Adrenal gland (tissue), 9 donors: ENCODE measurements at regions not wholly inside any gene's neighbourhood (a gene's known extent, or its start where the extent isn't known, plus 50 kb on each side); places are given as distances from the start of the nearest gene placed in this dataset.

Experiments
- DNase-seq, 7 donors: peaks; one replicate each; pipeline ENCODE4 v3.0.0-alpha.2; 2019 to 2020
- H3K27ac ChIP-seq, 5 donors: fragments of 200-600 bp; sonication (generic) in 4 of 5; 1 replicate in 3 of 5; 2 replicates in 2 of 5; pipeline versions ENCODE4 v1.5.1 to v1.8.0; 2016 to 2020; ENCODE audit warnings: mild to moderate bottlenecking in 1 of 5
- H3K27me3 ChIP-seq: fragments of 200-600 bp; 2 replicates; pipeline ENCODE4 v1.8.0; 2021
- H3K36me3 ChIP-seq, 2 donors: fragments of 200-600 bp; replicated peaks in 1 of 2; 1 replicate in 1 of 2; 2 replicates in 1 of 2; pipeline versions ENCODE4 v1.5.1 to v1.8.0; 2018 to 2022
- H3K4me1 ChIP-seq, 2 donors: fragments of 200-600 bp; replicated peaks in 1 of 2; 1 replicate in 1 of 2; 2 replicates in 1 of 2; pipeline versions ENCODE4 v1.5.1 to v1.8.0; 2018 to 2021
- H3K4me3 ChIP-seq, 4 donors: fragments of 200-600 bp; sonication (generic) in 3 of 4; one replicate each; pipeline ENCODE4 v1.5.1; 2016 to 2018
- H3K9me3 ChIP-seq, 3 donors: fragments of 200-600 bp; sonication (generic) in 1 of 3; replicated peaks in 1 of 3; 1 replicate in 2 of 3; 2 replicates in 1 of 3; pipeline versions ENCODE4 v1.5.1 to v1.8.0; 2016 to 2021
- POLR2A ChIP-seq, 2 donors: fragments of 450-650 bp; IDR thresholded peaks; one replicate each; pipeline ENCODE4 v1.6.1; 2017; ENCODE audit warnings: antibody characterized with exemption in 2 of 2, mild to moderate bottlenecking in 2 of 2, moderate library complexity in 1 of 2
- WGBS, 4 donors: extraction: QIAGEN DNeasy Blood & Tissue Kit in 2 of 4; methylation state at CpG; one replicate each; pipeline versions ENCODE4 v1.1.5 to v1.1.7; 2013 to 2017; 5-methylcytosine and 5-hydroxymethylcytosine counted together
- intact Hi-C, 2 donors: fragments of 100-400 bp; cut with DNase I; formaldehyde crosslinking; loops; one replicate each; pipeline versions ENCODE4 v1.14.1 to v1.15.0; 2022 to 2023
- TF ChIP-seq, protein P1 (sequence below), 6 experiments: fragments of 450-650 bp in 4 of 6; fragments of 200-600 bp in 2 of 6; sonication (generic) in 1 of 6; IDR thresholded peaks; 1 replicate in 5 of 6; 2 replicates in 1 of 6; pipeline versions ENCODE4 v1.5.1 to v1.8.0; 2016 to 2021; ENCODE audit warnings: antibody characterized with exemption in 6 of 6, mild to moderate bottlenecking in 2 of 6, moderate library complexity in 1 of 6
- donor health status: healthy with polysubstance abuse.
- donor health status: Bipolar disorder and iron deficiency.
- donor health status: DM: yes; HTN: yes; CAD: no.
- donor health status: DM: no; HTN: no; CAD: no.
- donor health status: DM: no; HTN: no; CAD: no.

DNA sequence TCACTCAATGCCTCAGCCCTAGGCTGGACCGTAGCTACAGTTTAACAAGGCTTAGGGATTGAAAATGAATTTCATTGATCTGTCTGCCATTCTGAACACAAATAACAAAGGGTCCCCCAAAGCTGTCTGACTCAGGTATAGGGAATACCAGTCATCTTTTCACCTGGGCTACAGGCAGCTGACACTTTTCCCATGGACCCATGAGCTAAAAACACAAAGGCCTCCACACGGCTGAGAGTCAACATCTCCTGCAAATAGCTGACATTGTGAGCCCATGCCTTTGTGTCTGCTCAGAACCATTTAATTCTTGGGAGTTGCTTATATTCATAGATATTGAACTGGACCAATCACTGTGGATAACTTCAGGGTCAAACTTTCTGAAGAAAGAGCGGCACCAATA is 121.1 kb upstream of the SLIT3 start:
- TF ChIP-seq, protein P1, sequence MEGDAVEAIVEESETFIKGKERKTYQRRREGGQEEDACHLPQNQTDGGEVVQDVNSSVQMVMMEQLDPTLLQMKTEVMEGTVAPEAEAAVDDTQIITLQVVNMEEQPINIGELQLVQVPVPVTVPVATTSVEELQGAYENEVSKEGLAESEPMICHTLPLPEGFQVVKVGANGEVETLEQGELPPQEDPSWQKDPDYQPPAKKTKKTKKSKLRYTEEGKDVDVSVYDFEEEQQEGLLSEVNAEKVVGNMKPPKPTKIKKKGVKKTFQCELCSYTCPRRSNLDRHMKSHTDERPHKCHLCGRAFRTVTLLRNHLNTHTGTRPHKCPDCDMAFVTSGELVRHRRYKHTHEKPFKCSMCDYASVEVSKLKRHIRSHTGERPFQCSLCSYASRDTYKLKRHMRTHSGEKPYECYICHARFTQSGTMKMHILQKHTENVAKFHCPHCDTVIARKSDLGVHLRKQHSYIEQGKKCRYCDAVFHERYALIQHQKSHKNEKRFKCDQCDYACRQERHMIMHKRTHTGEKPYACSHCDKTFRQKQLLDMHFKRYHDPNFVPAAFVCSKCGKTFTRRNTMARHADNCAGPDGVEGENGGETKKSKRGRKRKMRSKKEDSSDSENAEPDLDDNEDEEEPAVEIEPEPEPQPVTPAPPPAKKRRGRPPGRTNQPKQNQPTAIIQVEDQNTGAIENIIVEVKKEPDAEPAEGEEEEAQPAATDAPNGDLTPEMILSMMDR (IDR thresholded peaks at IDR 0.05), result no peak
- no peak for TF ChIP-seq POLR2A (IDR thresholded peaks at IDR 0.05)
- Histone ChIP-seq H3K36me3 (no peaks in the 10 kb centered on the region), H3K27me3 (no peaks in the 10 kb centered on the region), H3K9me3 (no peaks in the 10 kb centered on the region), H3K4me1 (no peaks in the 10 kb centered on the region), H3K4me3 (no peak overlapping the region), H3K27ac (no peak overlapping the region)
- no peak for DNase-seq
- intact Hi-C loops, result no loop called here
- WGBS, 4 donors, result 86 to 91% (median 87%) methylated on average over 3 of the region's 3 CpGs

DNA sequence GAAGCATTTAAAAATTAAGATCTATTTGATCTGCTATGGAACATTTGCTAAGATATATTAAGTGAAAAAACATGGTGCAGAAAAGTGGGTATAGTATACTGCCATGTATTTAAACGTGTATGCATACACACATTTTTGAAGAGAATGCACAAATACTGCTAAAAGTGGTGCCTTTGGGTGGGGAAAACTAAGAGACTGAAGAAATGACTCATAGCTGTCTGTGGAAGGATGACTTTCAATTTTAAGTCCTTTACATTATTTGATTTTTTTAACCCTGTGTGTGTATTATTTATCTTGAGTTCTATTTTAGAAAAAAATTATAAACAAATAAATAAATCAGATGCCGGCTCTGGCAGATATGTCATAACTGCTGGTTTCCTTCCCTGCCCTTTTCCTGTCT is 120.7 kb upstream of the SLIT3 start:
- no peak overlapping the region for H3K27ac ChIP-seq
- no peaks in the 10 kb centered on the region for H3K4me1 ChIP-seq
- intact Hi-C loops, result no loop called here
- no peaks in the 10 kb centered on the region for H3K9me3 ChIP-seq
- WGBS, 4 donors, result 63 to 69% (median 65%) methylated on average over 2 of the region's 2 CpGs
- no peak for TF ChIP-seq POLR2A (IDR thresholded peaks at IDR 0.05)
- TF ChIP-seq, protein P1 (IDR thresholded peaks at IDR 0.05), result no peak
- H3K36me3 ChIP-seq, result no peaks in the 10 kb centered on the region
- H3K27me3 ChIP-seq, result no peaks in the 10 kb centered on the region
- no peak for DNase-seq
- H3K4me3 ChIP-seq, result no peak overlapping the region

DNA sequence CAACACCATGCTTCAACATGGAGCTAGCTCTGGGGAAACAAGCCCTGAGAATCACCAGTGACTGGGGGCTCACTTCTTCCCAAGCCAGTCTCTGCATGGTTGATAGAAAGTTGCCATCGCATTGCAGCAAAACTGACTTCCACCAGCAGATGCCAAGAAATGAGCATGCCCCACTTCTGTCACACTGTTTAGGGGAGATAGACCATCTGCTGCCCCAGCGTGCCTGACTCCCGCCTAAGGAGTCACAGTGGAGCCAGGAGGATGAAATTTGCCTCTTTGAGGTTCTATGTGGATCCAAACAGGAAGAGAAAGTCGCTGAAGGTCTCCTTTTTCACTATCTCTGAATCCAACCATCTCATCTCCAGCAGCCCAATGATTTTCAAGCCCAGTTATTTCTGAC is 116.7 kb upstream of the SLIT3 start:
- WGBS, 4 donors, result 81 to 92% (median 88%) methylated on average over 3 to 4 of the region's 4 CpGs
- no peaks in the 10 kb centered on the region for H3K36me3 ChIP-seq
- no peaks in the 10 kb centered on the region for H3K9me3 ChIP-seq
- intact Hi-C loops, result no loop called here
- no peak overlapping the region for H3K4me3 ChIP-seq
- no peak for DNase-seq
- peaks cover under 1 to 9% of the 10 kb centered on the region in 2 donors for H3K4me1 ChIP-seq
- no peak for TF ChIP-seq POLR2A (IDR thresholded peaks at IDR 0.05)
- TF ChIP-seq, protein P1 (IDR thresholded peaks at IDR 0.05), result no peak
- no peak overlapping the region for H3K27ac ChIP-seq
- H3K27me3 ChIP-seq, result no peaks in the 10 kb centered on the region

DNA sequence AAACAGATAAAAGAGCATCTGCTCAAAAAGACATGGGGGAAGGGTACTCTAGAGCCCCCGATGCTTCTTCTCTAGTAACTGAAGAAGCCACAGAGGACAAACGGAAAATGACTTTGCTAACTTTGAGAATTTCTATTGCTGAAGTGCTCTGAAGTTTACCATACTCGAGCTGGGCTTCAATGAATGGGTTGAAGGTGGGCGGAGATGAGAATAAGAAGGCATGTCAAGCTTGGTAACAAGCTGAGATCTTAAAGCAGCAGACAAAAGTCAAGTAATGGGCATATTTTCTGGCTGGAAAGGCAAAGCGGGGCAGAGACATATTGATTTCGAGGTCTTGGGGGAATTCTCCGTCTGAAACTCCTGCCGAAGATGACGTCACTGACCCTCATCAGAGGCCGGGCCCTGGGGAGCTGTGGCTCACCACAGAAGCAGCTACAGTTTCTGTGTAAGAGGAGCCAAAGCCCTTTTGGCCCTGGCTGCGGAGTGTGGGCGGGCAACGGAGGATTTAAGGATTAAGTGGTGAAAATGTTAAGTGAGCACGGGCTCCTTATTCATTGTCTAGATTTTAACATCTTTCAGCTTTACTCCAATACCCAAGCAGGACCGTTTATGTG is 115.8 kb upstream of the SLIT3 start:
- intact Hi-C loops, result no loop called here
- Histone ChIP-seq H3K9me3 (no peaks in the 10 kb centered on the region), H3K4me3 (no peak overlapping the region), H3K27ac (no peak overlapping the region), H3K4me1 (peaks cover 4 to 19% of the 10 kb centered on the region in 2 donors), H3K36me3 (no peaks in the 10 kb centered on the region), H3K27me3 (no peaks in the 10 kb centered on the region)
- peak in 4 of 7 donors; percentile 11 to 60 (median 24) for DNase-seq
- WGBS, 4 donors, result 64 to 79% (median 70%) methylated on average over 15 of the region's 15 CpGs
- TF ChIP-seq, protein P1 (IDR thresholded peaks at IDR 0.05), result no peak
- no peak for TF ChIP-seq POLR2A (IDR thresholded peaks at IDR 0.05)
